Erythroblast (primary cell): ENCODE measurements at regions not wholly inside any gene's neighbourhood (a gene's known extent, or its start where the extent isn't known, plus 50 kb on each side); places are given as distances from the start of the nearest gene placed in this dataset.

Experiments used
- GATA1 ChIP-seq: IDR thresholded peaks from 2 replicates; pipeline ENCODE4 v1.6.1; 2011; ENCODE audit warnings: low read depth, mild to moderate bottlenecking, control low read depth, low read length, moderate library complexity
- POLR2A ChIP-seq: IDR thresholded peaks from 2 replicates; pipeline ENCODE4 v1.6.1; 2011; ENCODE audit warnings: mild to moderate bottlenecking, low read length

- TF ChIP-seq POLR2A (no peak), GATA1 (no peak)
Observed at GRCh38 chr16:54766355-54766754, 164.3 kb upstream of the IRX5 start.
